ENCODE measurements at regions not wholly inside any gene's neighbourhood (a gene's known extent, or its start where the extent isn't known, plus 50 kb on each side); places are given as distances from the start of the nearest gene placed in this dataset.
A peak's percentile ranks its signal among the peaks of the same experiment; 100 is the strongest.

DNA sequence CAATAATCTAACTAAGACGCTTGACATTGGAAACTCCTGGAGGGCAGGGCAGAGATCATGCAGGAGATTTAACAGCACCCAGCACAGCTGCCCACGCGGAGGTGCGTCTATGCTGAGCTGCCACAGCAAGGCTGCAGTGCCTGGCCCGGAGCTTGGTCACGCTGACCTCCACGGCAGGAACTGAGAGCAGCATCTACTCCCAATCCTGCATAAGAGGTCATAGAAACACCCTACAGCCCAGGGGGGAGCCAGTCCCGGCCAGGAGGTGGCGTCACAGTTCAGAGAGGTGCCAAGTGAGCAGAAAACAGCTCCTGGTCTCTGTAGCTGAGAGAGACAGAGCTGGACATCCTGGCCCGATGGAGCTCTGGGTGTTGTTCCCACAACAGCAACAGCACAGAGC, 121.1 kb upstream of the TMEM45B start:
- no peaks in the 10 kb centered on the region for H3K27me3 ChIP-seq (ENCODE audit: control insufficient read depth in 2 of 2, insufficient read depth in 2 of 2, low read length in 2 of 2)
- intact Hi-C loops (cut with micrococcal nuclease): loop anchor here in 1 of 2 donors (10.0 kb wide), 1 partner anchor 810 kb away; no protein-coding TSS in a partner anchor
- POLR2A ChIA-PET: interaction anchor here (1.1 kb wide), 1 partner anchor 56 kb away, joined by 3 read pairs; no protein-coding TSS in a partner anchor
- H3K9me3 Mint-ChIP-seq: no peaks in the 10 kb centered on the region
- peaks cover 0 to 12% (median 5%) of the 10 kb centered on the region in 7 donors for H3K4me1 Mint-ChIP-seq
- H3K4me3 Mint-ChIP-seq: peak overlapping the region in 6 of 10 donors; percentile 15 to 55 (median 39)
- peaks cover 0 to 10% (median 5%) of the 10 kb centered on the region in 5 donors for H3K27me3 Mint-ChIP-seq
- CTCF ChIA-PET: interaction anchor here (1.9 kb wide), 1 partner anchor 22 kb away, joined by 7 read pairs; no protein-coding TSS in a partner anchor
- no peaks in the 10 kb centered on the region for H3K36me3 Mint-ChIP-seq
- peaks cover 0 to 6% of the 10 kb centered on the region in 2 donors for H3K4me1 ChIP-seq (ENCODE audit: control insufficient read depth in 2 of 2, insufficient read depth in 2 of 2, low read length in 2 of 2)
- H3K36me3 ChIP-seq (ENCODE audit: control insufficient read depth in 2 of 3, insufficient read depth in 3 of 3, low read length in 3 of 3): no peaks in the 10 kb centered on the region
- no peak for ATAC-seq
- peak overlapping the region in 1 of 9 donors; percentile 41 for H3K27ac Mint-ChIP-seq
- H3K9me3 ChIP-seq (ENCODE audit: control insufficient read depth in 2 of 3, low read length in 3 of 3): no peaks in the 10 kb centered on the region
- H3K4me3 ChIP-seq (ENCODE audit: low read length): no peak overlapping the region
- peak in 1 of 9 donors; percentile 8 for DNase-seq
- H3K27ac ChIP-seq (ENCODE audit: low read depth, low read length): no peak overlapping the region

DNA sequence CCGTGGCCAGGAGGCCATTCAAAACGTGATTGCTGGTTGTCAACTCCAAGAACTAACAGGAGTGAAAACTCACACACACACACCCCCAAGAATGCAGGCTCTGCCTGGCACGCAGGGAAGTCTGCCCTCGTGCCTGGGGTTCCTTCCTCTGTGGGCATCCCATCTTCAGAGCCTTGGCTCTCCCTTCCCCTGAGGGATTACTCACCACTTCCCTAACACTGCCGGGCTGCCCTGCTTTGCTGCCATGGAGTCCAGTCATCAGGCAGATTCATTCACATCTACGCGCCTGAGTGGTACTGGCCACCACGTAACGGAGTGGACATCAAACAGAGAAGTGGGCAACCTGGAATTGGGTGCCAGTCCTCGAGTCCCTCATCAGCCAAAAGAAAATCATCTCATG, 120.7 kb upstream of the TMEM45B start:
- POLR2A ChIA-PET: interaction anchor here (1.1 kb wide), 1 partner anchor 55 kb away, joined by 3 read pairs; no protein-coding TSS in a partner anchor
- no peaks in the 10 kb centered on the region for H3K36me3 Mint-ChIP-seq
- ATAC-seq: no peak

DNA sequence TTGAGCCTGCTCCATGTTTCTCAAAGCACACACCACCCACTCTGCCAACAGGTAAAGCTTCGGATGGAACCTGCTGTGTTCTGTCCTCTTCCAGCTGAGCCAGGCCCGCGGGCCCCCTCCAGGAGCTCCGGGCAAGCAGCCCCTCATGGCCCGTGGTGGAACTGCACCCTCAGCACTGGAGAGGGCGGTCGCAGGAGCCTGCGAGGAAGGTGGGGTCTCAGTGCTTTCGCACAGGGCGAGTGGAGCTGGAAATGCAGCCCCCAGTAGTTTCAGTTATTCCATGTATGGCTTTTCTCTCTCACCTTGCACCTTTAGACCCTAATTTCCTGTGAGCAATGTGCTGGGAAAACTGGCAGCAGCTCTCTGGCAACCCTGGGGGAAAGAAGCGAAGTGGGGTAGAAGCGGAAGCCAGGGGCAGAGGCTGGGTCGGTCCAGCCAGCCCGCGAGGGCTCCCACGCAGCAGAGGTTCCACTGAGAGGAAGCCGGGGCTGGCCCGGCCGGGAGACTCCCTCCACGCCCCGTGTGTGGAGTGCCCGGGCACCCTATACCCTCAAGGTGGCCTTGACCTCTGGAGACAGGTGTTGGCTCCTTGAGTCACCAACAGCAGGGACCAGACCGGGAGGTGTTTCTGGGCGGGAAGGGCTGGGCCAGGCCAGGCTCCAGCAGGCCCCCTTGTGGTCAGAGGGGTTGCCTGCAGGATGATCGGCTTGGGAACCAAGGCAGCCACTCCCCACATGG, 119.9 kb upstream of the TMEM45B start:
- Mint-ChIP-seq H3K9me3 (no peaks in the 10 kb centered on the region), H3K27ac (peak overlapping the region in 6 of 9 donors; percentile 12 to 83 (median 22)), H3K36me3 (no peaks in the 10 kb centered on the region), H3K27me3 (peaks cover 0 to 10% (median 5%) of the 10 kb centered on the region in 5 donors), H3K4me1 (peaks cover 0 to 12% (median 5%) of the 10 kb centered on the region in 7 donors), H3K4me3 (peak overlapping the region; percentile 71 to 89 (median 85))
- Histone ChIP-seq H3K4me1 (ENCODE audit: control insufficient read depth in 2 of 2, insufficient read depth in 2 of 2, low read length in 2 of 2) (peaks cover 0 to 6% of the 10 kb centered on the region in 2 donors), H3K36me3 (ENCODE audit: control insufficient read depth in 2 of 3, insufficient read depth in 3 of 3, low read length in 3 of 3) (no peaks in the 10 kb centered on the region), H3K9me3 (ENCODE audit: control insufficient read depth in 2 of 3, low read length in 3 of 3) (no peaks in the 10 kb centered on the region), H3K4me3 (ENCODE audit: low read length) (peak overlapping the region; percentile 72), H3K27me3 (ENCODE audit: control insufficient read depth in 2 of 2, insufficient read depth in 2 of 2, low read length in 2 of 2) (no peaks in the 10 kb centered on the region), H3K27ac (ENCODE audit: low read depth, low read length) (peak overlapping the region; percentile 58)
- POLR2A ChIA-PET: interaction anchor here (1.1 to 1.4 kb wide), 2 partner anchors 11 to 54 kb away, joined by 3 read pairs; no protein-coding TSS in a partner anchor
- intact Hi-C loops (cut with micrococcal nuclease): loop anchor here (1.0 to 10.0 kb wide), 10 partner anchors 55 to 811 kb away; partner anchors contain the start of gene BARX2 (in 1 of the 2)
- ATAC-seq (peak; percentile 88), DNase-seq (peak; percentile 43 to 75 (median 68))
- CTCF ChIA-PET: interaction anchor here (0.6 to 1.9 kb wide), 6 partner anchors 12 to 580 kb away, joined by 3 to 7 read pairs (median 3); no protein-coding TSS in a partner anchor

More for the DNA sequence above, 120.7 kb upstream of the TMEM45B start:
- Mint-ChIP-seq H3K9me3 (no peaks in the 10 kb centered on the region), H3K27ac (peak overlapping the region in 1 of 9 donors; percentile 41), H3K4me3 (peak overlapping the region in 9 of 10 donors; percentile 20 to 89 (median 82)), H3K4me1 (peaks cover 0 to 12% (median 5%) of the 10 kb centered on the region in 7 donors), H3K27me3 (peaks cover 0 to 10% (median 5%) of the 10 kb centered on the region in 5 donors)
- intact Hi-C loops (cut with micrococcal nuclease): loop anchor here (1.0 to 10.0 kb wide), 7 partner anchors 318 to 810 kb away; partner anchors contain the start of gene BARX2 (in 1 of the 2)
- DNase-seq: no peak
- Histone ChIP-seq H3K4me3 (ENCODE audit: low read length) (no peak overlapping the region), H3K4me1 (ENCODE audit: control insufficient read depth in 2 of 2, insufficient read depth in 2 of 2, low read length in 2 of 2) (peaks cover 0 to 6% of the 10 kb centered on the region in 2 donors), H3K9me3 (ENCODE audit: control insufficient read depth in 2 of 3, low read length in 3 of 3) (no peaks in the 10 kb centered on the region), H3K27ac (ENCODE audit: low read depth, low read length) (no peak overlapping the region), H3K27me3 (ENCODE audit: control insufficient read depth in 2 of 2, insufficient read depth in 2 of 2, low read length in 2 of 2) (no peaks in the 10 kb centered on the region), H3K36me3 (ENCODE audit: control insufficient read depth in 2 of 3, insufficient read depth in 3 of 3, low read length in 3 of 3) (no peaks in the 10 kb centered on the region)
- CTCF ChIA-PET: interaction anchor here (0.6 to 1.9 kb wide), 4 partner anchors 23 to 579 kb away, joined by 3 to 7 read pairs (median 3); no protein-coding TSS in a partner anchor

DNA sequence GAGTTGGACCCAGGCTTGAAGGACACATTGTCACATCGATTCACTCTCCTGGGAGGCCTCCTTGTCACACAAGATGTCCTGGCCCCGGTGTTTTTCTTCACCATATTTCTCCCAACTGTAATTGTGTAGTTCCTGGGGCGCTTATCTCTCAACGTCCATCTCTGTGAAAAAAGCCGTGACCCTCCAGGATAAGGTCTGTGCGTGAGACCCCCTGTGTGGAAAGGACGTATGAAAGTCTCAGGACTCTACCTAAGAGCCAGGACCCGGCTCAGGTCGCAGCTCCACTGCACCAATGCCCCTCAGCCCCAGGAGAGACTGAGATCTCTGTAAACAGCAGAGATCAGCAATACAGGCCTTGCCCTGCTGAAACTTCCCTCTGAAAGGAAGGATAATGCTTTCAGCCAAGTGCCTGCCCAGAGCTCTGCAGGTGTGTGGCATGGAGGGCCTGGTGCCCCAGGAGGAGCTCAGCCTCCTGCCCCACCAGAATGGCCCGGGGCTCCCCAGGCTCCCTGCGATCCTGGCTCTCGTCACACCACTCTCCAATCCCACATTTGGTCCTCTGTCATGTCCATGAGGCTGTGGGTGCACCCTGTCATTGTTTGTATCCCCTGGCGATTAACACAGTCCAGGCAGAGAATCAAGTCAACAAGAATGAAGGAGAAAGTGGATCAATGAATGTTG, 119.2 kb upstream of the TMEM45B start:
- no peak overlapping the region for H3K4me3 ChIP-seq (ENCODE audit: low read length)
- no peaks in the 10 kb centered on the region for H3K36me3 Mint-ChIP-seq

DNA sequence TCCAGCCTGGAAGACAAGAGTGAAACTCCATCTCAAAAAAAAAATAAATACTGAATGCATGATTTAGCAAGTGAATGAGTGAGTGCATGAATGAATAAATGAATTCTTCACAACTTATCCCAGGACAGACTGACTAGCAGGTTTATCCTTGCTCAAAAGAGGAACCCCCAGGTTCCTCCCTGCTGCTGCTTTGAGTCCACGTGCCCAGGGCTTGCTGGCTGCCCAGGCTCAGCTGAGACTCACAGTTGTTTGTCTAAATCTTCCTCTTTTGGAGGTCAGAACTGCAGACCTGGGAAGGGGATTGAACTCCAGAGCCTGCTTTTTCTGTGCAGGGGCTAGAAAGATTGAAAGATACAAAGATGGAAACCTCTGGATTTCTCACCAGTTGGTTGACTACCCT, 117.4 kb upstream of the TMEM45B start:
- H3K27me3 ChIP-seq (ENCODE audit: control insufficient read depth in 2 of 2, insufficient read depth in 2 of 2, low read length in 2 of 2): no peaks in the 10 kb centered on the region
- no peaks in the 10 kb centered on the region for H3K9me3 ChIP-seq (ENCODE audit: control insufficient read depth in 2 of 3, low read length in 3 of 3)
- H3K36me3 ChIP-seq (ENCODE audit: control insufficient read depth in 2 of 3, insufficient read depth in 3 of 3, low read length in 3 of 3): no peaks in the 10 kb centered on the region
- DNase-seq (no peak), ATAC-seq (no peak)
- H3K27me3 Mint-ChIP-seq: peaks cover 0 to 10% (median 3%) of the 10 kb centered on the region in 5 donors
- intact Hi-C loops (cut with micrococcal nuclease): loop anchor here in 1 of 2 donors (5.0 to 10.0 kb wide), 4 partner anchors 321 to 813 kb away; partner anchors contain the start of gene BARX2
- H3K4me1 ChIP-seq (ENCODE audit: control insufficient read depth in 2 of 2, insufficient read depth in 2 of 2, low read length in 2 of 2): peaks cover 0 to 6% of the 10 kb centered on the region in 2 donors
- no peak overlapping the region for H3K4me3 Mint-ChIP-seq
- H3K9me3 Mint-ChIP-seq: no peaks in the 10 kb centered on the region
- peaks cover 0 to 12% (median 5%) of the 10 kb centered on the region in 7 donors for H3K4me1 Mint-ChIP-seq
- H3K27ac Mint-ChIP-seq: no peak overlapping the region
- ChIA-PET POLR2A (no interaction called here), CTCF (interaction anchor here (0.8 to 1.3 kb wide), 2 partner anchors 332 to 337 kb away, joined by 3 read pairs; no protein-coding TSS in a partner anchor)
- H3K4me3 ChIP-seq (ENCODE audit: low read length): no peak overlapping the region
- H3K27ac ChIP-seq (ENCODE audit: low read depth, low read length): no peak overlapping the region
- peaks cover 0 to 5% (median 0%) of the 10 kb centered on the region in 5 donors for H3K36me3 Mint-ChIP-seq

More for the DNA sequence above, 119.2 kb upstream of the TMEM45B start:
- no peaks in the 10 kb centered on the region for H3K36me3 ChIP-seq (ENCODE audit: control insufficient read depth in 2 of 3, insufficient read depth in 3 of 3, low read length in 3 of 3)
- ChIA-PET POLR2A (interaction anchor here (1.0 to 1.4 kb wide), 2 partner anchors 10 to 436 kb away, joined by 3 read pairs; no protein-coding TSS in a partner anchor), CTCF (interaction anchor here (0.8 to 1.9 kb wide), 3 partner anchors 11 to 90 kb away, joined by 3 to 7 read pairs (median 3); no protein-coding TSS in a partner anchor)
- H3K27ac Mint-ChIP-seq: peak overlapping the region in 3 of 9 donors; percentile 14 to 24 (median 21)
- intact Hi-C loops (cut with micrococcal nuclease): loop anchor here (1.0 to 10.0 kb wide), 8 partner anchors 54 to 812 kb away; partner anchors contain the start of gene BARX2 (in 1 of the 2)
- no peak for ATAC-seq
- peaks cover 0 to 10% (median 3%) of the 10 kb centered on the region in 5 donors for H3K27me3 Mint-ChIP-seq
- H3K27me3 ChIP-seq (ENCODE audit: control insufficient read depth in 2 of 2, insufficient read depth in 2 of 2, low read length in 2 of 2): no peaks in the 10 kb centered on the region
- no peaks in the 10 kb centered on the region for H3K9me3 Mint-ChIP-seq
- H3K4me3 Mint-ChIP-seq: peak overlapping the region in 9 of 10 donors; percentile 71 to 89 (median 82)
- no peak overlapping the region for H3K27ac ChIP-seq (ENCODE audit: low read depth, low read length)
- H3K4me1 ChIP-seq (ENCODE audit: control insufficient read depth in 2 of 2, insufficient read depth in 2 of 2, low read length in 2 of 2): peaks cover 0 to 6% of the 10 kb centered on the region in 2 donors
- peaks cover 0 to 12% (median 5%) of the 10 kb centered on the region in 7 donors for H3K4me1 Mint-ChIP-seq
- H3K9me3 ChIP-seq (ENCODE audit: control insufficient read depth in 2 of 3, low read length in 3 of 3): no peaks in the 10 kb centered on the region
- no peak for DNase-seq

Measured in naive thymus-derived CD4-positive, alpha-beta T cell (primary cell).